T-helper 2 cell (primary cell): ENCODE measurements at regions not wholly inside any gene's neighbourhood (a gene's known extent, or its start where the extent isn't known, plus 50 kb on each side); places are given as distances from the start of the nearest gene placed in this dataset.

Experiments used
- DNase-seq, 5 experiments: peaks; one replicate each; pipeline versions ENCODE4 v3.0.0 to v3.0.0-alpha.2; 2012 to 2022

DNA sequence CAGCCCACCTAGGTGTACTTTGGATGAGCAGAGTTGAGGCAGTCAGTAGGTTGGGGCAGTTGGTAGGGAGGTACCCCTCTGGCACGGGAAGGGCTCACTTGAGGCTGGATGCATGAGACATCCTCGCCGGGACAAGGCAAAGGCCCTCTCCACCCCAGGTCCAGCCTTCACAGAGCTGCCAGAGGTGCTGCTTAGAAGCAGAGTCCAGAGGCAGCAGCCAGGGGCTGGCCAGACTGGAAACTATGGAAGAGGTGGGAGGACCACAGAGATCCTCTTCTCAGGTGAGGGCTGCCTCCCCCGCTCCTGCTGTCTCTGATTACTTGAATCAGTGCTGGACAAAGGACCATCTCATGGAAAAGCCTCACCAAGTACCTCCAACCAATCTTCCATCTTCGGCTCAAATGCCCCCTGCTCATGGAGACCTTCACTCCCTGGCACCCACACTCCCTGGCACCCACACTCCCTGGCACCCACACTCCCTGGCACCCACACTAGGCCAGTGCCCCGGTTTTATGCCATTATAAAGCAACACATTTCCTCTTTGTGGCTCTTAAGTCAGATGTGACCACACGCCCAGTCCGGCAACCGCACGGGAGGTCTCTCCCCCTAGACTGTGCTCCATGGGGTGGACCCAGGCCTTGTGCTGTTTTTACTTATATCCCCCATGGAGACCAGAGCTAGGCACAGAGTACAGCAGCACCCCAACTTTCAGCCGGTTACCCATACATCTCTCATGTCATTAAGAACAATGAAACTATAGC lies 100.1 kb downstream of the YTHDF1 start:
- no peak for DNase-seq

GRCh38 chr20:63114693-63115311 lies 101.1 kb downstream of the YTHDF1 start:
- DNase-seq = no peak

GRCh38 chr20:63114006-63114692 lies 101.8 kb downstream of the YTHDF1 start:
- DNase-seq = no peak

DNA sequence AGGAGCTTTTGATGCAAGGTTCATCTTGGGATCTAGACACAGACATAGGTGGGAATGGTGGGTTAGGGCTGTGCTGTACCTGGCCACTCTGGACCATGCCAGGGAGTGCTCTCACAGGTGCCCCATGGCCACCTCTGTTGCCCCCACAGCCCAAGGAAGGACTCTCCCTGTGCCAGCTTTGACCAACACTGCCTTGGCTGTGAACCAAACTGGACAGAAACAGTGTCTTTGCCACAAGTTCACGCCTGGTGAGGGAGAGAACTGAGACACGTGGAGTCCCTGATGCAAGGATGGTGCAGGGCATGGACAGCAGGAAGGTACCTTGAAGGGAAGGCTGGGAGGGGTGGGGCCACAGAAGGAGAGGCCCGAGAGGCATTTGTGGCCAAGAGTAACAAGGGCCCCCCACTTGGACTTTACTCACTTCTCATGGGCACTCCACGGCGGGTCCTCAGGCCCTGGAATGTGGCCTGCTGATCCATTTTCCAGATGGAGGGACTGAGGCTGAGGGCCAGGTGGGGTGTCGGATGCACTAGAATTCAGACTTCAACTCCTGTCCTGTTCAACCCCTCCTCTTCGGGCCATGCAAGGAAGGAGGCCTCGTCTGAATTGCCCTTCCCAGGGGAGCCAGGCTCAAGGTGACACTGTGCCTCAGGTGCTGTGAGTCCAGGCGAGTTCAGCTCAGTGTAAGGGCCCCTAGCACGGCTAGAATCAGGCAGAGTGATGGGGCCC lies 103.3 kb downstream of the YTHDF1 start:
- DNase-seq = no peak

DNA sequence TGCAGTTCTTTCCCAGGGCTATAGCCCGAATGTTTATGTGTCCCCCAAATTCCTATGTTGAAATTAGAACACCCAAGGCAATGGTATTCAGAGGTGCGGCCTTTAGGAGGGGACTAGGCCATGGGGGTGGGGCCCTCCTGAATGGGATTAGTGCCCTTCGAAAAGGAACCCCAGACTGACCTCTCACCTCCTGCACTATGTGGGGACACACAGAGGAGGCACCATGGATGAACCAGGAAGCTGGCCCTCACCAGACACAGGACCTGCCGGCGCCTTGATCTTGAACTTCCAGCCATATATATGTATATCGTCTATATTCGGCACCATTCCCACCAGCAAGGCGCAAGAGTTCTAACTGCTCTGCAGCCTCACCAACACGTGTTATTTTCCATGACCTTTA lies 101.5 kb upstream of the BHLHE23 start:
- DNase-seq = no peak

GRCh38 chr20:63107449-63108200 lies 100.9 kb upstream of the BHLHE23 start:
- DNase-seq = no peak

GRCh38 chr20:63106765-63107448 lies 100.1 kb upstream of the BHLHE23 start:
- no peak for DNase-seq

GRCh38 chr20:63106108-63106764 lies 99.5 kb upstream of the BHLHE23 start:
- no peak for DNase-seq

GRCh38 chr20:63105211-63106107 lies 98.7 kb upstream of the BHLHE23 start:
- no peak for DNase-seq

- no peak for DNase-seq
These were observed 97.8 kb upstream of the BHLHE23 start for GRCh38 chr20:63104312-63105181.

DNA sequence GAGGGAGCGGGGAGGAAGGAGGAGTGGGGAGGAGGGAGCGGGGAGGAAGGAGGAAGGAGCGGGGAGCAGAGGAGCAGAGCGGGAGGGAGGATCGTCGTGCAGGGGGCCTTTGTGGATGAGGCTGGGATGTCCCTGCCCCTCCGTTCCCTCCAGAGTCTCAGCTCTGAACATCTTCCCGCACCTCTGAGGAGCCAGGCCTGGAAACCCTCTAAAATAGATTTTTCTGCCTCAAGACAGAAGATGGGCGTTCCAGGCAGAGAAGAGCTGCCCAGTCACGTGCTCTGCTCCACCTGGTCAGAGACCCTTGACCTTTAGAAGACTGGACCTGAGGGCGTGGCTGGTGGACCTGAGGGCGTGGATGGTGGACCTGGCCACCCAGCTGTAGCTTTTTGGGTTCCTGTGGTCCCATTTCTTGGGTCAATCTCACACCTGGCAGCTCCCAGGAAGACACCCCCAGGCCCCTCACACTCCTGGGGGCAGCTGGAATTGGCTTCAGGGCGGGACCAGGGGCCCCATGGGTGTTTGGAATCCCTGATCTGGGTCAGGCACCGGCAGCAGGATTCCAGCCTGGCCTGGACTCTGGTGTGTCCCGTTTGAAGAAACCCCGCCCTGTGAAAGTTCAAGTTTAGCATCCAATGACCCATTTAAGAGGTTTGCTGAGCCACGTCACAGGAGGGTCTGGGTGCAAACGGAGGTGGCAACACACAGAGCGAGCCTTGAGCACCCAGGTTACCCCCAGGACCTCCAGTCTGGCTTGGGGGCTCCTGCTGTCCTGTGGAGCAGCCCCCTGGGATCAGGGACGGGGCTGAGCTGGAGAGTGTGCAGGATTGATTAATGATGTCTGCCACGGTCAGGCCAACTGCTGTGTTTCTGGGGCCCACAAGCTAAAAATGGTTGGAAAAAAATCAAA lies 96.9 kb upstream of the BHLHE23 start:
- DNase-seq = peak in 3 of 5 experiments; percentile 12 to 31 (median 23)

DNA sequence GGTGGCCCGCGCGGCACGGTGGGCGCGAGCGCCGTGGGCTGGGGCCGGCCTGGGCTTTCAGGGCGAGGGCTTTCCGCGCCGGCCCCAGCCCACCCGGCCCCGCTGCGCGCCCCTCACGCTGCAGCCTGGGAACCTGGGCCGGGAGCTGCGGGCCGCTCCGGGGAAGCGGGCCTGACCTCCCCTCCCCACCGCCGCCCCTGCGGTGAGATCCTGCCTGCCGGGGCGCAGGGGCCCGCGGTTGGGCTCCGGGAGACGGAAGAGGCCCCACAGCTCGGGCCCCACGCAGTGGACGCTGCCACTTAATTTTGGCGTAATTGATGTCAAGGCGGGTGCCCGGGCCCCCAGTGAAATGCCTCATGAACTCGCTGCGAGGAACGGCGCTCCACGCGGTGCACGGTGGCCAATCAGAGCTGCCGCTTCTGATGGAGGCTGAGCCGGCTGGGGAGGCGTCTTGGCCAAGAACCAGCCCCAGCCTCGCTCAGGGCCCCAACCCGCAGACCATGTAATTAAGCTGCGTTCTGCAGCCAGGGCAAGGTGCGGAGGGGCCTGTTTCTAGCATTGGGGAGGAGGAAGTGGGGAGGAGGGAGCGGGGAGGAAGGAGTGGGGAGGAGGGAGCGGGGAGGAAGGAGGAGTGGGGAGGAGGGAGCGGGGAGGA lies 96.1 kb upstream of the BHLHE23 start:
- DNase-seq = peak in 4 of 5 experiments; percentile 53 to 84 (median 58)

DNA sequence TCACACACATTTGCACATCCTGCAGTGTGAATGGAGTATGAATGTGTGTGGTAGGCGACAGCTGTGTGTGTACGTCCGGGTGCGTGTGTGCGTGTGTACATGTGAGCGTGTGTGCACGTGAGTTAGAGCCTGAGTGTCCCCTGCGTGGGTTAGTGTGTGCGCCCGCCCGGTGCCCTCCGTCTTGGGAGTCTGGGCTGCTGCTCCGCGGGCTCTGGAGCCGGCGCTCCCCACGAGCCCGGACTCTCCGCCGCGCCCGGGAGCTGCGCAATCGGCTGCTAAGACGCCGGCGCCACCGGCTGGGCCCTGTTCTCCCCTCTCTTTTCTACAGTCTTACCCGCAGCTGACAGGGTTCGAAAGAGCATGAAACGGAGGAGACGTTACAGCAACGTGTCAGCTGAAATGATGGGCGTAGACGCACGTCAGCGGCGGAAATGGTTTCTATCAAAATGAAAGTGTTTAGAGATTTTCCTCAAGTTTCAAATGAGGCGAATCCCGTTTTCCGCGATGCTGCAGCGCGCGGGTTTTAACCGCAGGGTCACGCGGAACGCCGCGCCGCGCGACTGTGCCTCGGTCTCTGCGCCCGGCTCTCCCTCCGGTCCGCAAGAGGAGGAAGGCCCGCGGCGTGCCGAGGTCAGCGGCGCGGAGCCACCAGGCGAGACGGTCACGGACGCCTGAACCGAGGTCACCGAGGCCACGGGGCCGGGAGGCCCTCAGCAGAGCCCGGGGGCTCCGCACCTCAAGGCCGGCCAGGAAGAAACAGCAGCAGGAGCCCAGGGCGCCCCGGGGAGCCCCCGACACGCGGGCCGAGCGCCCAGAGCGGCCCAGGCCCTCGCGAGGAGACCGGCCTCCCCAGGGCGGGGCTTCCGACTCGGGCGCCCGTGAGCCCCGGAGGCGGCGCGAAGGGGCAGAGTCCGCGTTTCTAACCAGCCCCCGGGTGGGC lies 95.3 kb upstream of the BHLHE23 start:
- peak; percentile 17 to 88 (median 42) for DNase-seq

DNA sequence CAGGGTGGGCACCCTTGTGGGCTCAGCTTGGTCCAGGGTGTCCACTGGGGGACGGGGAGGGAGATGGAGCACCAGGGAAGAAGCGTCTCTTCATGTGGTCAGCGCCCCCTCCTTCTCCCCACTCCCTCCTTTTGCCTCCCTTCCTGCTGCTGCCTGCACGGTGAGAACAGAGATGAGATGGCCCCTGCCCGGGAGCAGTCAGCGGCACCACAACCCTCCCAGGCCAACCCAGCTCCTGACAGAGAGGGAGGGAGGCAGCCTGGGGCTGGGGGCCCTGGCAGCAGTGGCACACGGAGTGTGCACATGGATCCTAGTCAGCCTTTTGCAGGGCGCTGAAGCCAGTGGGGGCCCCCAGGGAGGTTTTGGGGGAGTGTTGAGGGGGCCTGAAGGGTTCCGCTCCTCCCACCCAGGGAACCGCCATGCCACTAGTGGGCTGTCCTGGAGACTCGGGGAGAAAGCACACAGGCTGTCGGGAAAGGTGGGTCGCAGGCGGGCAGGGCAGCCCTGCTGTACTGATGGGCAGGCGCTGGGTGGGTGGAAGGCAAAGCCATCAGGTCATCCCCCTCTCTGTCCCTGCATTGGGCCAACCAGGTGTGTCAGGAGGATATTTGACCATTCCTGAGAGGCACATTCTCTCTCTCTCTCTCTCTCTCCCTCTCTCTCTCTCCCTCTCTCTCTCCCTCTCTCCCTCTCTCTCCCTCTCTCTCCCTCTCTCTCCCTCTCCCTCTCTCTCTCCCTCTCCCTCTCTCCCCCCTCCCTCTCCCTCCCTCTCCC lies 94.3 kb upstream of the BHLHE23 start:
- peak in 2 of 5 experiments; percentile 7 for DNase-seq
